Activated CD4-positive, alpha-beta T cell treated with anti-CD3 and anti-CD28 coated beads for 48 hours (primary cell): ENCODE measurements at regions not wholly inside any gene's neighbourhood (a gene's known extent, or its start where the extent isn't known, plus 50 kb on each side); places are given as distances from the start of the nearest gene placed in this dataset.

Source experiments
- DNase-seq: peaks from one replicate; pipeline ENCODE4 v3.0.0-alpha.2; 2020

DNA sequence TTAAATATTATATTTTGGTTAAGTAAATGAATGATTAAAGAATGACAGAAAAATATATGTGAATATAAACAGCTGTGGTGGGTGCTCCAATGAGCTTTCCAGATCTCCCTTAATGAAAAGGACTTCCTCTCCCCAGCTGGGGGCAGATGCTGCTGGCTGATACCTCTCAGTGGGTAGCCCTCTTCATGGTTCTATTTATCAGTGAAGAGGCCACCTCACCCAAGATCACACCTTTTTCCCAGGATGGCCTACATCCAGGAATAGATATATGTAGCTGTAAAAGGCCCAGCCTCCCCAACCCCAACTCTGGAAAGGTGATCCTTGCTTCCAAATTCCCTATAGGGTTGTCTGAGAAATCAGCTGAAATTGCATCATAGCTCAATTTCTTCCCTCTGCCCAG lies 135.2 kb upstream of the ACVR2A start:
- DNase-seq = no peak

DNA sequence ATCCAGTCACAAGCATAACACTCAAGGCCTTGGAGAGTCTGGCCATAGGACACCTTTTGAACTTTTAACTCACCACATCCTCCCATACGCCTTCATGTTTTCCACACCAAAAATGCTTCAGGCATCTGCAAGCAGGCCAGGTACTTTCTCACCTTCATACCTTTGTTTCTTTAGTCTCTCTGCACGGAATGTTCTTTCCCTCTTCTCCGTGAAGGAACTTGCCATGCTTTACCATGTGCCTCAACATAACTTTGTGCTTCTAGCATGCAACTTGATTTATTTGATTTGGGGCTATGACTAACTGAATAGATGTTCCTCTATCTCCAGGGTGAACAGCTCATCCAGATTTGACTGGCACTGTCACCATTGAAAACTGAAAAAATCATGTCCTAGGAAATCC lies 141.7 kb upstream of the ACVR2A start:
- DNase-seq = no peak

DNA sequence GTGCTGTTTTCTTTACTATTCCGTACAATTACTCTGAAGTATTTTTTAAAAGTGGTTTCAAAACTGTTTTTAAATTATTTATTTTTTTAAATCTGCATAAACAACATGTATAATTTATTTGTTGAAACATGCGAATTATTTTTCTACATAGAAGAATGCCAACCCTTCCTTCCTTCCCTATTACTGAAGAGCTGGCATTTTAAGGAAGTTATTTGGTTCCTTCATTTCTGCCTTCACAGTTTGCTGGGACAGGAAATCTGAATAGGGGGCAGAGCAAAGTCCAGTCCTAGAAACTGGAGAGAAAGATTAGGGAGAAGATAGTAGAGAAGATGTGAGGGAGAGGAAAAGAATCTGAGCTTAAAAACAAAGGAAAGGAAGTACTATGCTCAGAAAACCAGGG lies 146.7 kb upstream of the ACVR2A start:
- DNase-seq = no peak

DNA sequence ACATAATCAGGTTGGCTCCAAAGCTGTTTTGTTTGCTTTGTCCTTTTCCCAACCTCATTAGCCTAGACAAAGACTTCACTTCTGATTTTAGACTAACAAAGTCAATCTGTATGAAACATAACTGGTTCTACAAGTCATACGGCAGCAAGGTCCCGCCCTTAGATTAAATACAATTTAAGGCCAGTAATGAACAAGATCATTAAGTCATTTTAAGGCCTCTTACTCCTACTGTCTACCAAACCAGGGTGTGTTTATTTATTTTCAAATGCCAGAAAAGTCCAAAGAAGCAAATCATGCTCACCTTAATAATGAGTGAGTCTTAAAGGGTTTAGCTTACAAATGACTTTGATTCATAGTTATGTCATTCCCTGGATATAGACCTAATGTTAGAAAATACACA lies 148.4 kb upstream of the ACVR2A start:
- DNase-seq = no peak

DNA sequence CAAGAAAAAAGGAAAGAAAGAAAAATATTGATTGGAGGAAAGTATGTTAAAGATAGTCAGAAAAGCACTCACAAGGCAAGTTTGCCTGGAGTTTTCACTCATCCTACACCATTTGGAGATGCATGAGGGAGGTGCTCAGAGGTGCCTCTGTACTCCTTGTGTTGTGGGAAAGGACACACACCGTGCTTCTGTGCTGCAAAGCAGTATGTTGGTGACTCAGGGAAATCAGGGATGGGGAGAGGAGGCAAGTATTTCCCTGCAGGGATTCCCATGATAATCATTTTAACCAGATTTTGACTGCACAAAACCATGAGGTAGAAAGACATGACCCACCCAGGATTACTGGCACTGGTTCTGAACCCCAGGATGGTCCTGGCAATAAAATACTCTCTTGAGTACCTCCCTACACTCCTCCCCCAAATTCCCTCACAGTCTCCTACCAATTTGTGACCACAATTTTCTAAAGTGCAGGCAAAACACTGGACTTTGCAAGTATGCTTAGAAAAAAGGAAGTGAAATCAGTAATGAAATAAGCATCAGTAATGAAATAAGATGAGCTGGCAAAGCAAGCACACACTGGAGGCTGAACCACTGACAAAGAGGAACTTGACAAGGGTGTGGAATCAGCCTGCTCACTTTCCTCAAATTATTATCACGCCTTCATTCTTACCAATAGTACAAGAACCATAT lies 155.5 kb upstream of the ACVR2A start:
- no peak for DNase-seq

DNA sequence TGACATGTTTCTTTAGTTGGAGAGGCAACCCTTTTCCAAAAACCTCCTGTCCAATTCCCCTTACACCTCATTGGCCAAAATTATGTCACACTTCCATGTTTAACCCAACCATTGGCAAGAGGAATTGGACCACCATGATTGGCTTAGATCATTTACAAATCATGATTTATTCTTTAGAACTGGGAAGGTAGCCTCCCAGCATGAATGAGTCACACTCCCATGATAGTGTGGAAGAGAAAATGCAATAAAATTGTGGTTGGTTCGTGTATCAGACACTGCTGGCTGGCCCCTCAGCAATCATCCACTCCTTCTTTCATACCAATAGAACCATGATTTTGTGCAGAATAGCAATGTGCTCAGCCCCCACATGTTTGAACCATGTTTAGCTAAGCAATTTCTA lies 156.6 kb upstream of the ACVR2A start:
- no peak for DNase-seq

DNA sequence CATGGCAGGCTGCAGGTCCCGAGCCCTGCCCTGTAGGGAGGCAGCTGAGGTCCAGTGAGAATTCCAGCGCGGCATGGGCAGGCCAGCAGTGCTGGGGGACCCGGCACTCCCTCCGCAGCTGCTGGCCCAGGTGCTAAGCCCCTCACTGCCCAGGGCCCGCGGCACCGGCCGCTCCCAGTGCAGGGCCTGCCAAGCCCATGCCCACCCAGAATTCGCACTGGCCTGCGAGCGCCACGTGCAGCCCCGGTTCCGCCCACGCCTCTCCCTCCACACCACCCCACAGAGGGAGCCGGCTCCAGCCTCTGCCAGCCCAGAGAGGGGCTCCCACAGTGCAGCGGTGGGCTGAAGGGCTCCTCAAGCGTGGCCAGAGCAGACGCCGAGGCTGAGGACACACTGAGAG lies 158.5 kb upstream of the ACVR2A start:
- DNase-seq = no peak

DNA sequence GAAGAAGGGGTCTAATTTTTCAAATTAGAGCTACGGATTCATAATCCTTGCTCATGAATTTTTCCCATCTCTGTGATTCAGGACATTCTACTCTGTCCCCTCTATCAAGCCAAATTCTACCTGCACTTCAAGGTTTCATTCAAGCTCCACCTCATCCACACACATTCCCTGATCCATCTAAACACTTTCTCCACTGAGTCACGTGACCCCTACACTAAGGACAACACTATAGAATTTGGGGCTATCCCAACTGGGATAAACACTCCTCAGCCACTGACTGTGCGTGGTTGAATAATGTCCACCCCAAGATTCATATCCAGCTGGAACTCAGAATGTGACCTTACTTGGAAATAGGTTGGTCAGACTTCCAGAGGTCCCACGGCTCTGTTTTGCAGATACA lies 159.9 kb upstream of the ACVR2A start:
- DNase-seq = no peak

DNA sequence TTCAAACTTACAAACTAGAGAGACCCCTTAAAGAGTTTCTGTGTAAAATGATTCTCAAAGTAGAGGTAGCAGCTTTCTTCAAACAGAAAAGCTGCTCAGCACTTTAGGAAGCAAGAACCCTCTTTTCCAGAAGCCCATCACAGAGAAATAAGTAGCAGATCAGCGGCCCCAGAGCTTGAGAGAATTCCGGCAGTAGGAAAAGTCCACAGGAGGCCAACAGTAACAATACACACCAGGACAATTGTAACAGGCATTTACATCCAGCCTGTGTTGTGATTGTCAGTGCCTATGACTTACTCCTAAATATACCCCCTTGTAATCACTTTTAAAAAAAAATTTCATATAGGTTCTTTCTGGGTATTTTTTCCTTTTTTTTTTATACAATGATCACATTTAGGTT lies 161.4 kb upstream of the ACVR2A start:
- DNase-seq = no peak

DNA sequence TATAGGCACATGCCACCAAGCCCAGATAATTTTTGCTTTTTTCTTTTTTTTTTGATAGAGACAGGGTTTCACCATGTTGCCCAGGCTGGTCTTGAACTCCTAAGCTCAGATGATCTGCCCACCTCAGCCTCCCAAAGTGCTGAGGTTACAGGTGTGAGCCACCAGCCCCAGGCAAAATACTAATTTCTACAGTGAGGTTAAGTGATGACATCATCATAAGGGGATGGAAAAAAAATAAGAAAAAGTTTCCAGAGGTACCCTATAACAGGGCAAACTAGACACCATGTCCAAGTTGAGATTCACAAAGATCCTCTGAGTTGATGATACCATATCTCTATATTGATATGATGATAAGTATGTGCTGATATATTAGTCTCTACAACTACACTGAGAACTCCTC lies 163.7 kb upstream of the ACVR2A start:
- DNase-seq = no peak

DNA sequence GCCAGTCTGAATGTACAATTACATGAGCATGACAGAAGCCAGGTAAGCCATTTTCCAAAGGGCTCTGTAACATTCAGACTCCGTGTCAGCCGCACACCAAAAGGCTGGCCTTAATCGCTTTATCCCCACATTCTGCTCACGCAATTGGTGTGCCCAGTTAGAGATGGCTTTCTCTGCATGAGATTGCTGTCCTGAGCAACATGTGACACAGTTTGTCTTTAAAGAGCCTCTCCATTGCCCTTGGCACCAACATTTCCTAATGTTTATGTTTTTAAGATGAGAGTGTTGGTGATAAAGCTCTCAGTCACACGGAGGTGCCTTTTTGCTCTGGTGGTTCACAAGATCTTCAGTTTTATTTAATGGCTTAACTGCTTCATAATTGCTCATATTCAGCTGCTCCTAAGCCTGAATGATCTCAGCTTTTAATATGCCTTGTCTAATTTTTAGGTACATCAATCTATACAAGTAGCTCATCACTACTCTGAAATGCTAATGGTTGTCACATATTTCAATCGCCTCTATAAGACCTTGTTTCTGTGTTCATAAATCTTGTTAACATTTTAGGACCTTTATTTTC lies 164.8 kb upstream of the ACVR2A start:
- no peak for DNase-seq

DNA sequence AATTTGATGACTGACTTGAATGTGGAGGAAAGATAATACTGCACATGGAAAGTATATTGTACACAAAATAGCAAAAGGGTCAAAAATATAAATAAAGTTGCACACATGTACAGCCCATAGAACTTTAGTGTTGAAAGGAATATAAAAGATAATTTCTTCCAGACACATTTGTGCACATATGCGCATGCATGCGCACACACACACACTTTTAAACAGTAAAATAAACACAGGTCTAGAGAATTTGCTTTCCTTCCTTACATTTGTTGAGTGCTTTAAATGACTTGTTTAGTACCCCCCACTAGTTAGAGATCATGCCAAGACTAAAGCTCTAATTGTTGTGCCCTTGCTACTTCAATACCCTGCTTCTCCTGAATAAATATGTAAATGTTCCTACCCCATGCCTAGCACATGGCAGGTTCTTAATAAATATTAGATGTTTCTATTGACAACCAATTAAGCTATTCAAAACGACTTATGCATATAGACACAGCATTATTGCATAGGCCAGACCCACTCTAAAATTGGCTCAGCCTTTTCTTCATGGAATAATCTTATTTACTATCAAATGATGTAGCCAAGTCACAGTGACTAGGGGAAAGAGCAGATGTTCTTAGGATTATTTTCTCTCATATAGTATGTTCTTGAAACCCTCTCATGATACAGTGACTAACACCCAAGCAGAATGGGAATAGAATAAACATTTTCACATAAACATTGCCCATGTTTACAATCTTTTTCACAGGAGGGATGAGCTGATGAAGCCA lies 165.5 kb upstream of the ACVR2A start:
- no peak for DNase-seq

DNA sequence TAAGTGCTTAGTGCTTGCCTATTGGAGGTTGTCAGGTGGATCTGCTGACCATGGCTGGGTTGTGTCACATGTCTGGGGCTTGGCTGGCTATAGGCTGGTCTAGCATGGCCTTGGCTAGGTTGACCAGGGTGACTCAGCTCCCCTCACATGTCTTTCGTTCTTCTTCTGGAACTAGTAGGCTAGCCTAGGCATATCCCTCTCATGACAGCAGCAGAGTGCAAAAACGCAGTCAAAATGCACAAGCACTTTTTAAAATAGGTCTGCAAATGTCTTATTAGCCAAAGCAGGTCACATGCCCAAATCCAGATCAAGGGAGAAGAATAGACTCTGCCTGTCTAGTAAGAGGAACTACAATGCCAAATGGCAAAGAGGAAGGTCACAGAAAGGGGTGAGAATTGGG lies 179.7 kb upstream of the ACVR2A start:
- no peak for DNase-seq

DNA sequence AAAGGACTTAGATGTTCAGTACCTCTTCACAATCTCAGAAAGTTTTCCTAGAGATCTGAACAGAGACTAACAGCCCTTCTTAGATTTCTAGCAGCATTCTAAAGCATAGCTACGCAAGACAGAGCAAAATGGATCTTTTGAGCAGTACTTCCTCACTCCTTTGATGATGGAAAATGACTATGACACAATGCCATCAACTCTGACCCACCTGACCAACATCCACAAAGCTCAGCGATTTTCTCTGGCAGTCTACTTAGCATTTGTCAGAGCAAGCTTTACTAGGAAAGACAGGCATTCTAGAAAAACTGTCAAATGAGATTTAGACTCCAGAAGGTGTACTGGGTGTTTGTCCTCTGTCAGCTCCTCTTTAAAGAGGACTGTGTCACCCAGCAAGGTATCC lies 180.9 kb upstream of the ACVR2A start:
- DNase-seq = no peak

DNA sequence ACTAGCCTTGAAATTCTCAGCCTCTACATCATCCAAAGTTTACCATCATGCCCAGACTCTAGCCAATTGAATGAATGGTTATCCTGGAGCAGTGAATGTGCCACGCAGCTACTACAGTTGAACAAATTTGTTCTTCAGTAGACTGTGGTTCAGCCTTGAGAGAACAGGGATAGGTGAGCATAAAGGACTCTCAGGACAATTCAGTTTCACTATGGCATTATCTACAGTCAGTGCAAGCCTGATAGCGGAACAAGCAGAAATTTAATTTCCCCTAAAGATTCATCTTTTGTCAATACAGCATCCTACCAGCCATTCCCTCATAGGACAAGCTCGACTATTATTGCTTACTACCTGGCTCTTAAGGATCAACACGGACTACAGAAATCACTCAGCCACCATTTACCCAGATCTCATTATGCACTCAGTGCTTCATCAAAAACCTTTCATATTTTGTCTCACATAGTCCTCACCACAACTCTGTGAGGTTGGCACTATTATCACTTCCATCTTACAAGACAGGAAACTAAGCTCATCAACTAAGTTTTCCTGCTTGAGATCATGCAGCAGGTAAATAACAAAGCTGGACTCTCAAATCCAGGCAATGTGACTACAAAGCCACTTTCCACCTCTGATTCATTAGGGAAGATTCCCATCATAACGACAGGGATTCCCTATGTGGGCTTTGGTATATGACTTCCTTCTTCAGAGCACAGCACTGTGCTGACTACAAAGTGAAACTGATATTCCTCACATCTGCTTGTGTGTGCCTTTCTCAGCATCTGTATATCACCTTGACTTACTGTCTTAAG lies 181.5 kb upstream of the ACVR2A start:
- no peak for DNase-seq

DNA sequence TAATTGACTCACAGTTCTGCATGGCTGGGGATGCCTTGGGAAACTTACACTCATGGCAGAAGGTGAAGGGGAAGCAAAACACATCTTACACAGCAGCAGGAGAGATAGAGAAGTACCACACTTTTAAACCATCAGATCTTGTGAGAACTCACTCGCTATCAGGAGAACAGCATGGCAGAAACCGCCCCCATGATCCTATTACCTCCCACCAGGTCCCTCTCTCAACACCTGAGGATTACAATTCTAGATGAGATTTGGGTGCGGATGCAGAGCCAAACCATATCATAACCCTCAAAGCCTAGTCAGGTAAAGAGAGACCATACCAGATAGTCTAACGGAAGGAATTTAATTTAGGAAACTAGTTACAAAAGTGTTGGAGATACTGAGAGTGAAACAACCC lies 182.6 kb upstream of the ACVR2A start:
- DNase-seq = no peak

DNA sequence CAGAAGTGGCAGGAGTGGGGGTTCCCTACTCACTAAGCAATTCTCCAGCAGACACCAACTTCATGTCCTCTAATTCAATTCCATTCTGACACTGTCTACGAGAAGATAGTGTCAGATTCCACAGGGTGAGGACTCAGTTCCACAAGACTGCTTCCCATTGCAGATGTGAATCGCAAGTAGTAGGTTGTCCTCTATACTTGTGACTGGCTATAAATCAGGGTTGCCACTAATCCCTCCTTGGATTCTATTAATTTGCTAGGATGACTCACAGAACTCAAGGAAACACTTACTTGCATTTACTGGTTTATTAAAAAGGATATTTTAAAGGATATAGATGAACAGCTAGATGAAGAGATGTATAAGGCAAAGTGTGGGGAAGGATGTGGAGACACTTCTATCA lies 184.1 kb upstream of the ACVR2A start:
- no peak for DNase-seq

DNA sequence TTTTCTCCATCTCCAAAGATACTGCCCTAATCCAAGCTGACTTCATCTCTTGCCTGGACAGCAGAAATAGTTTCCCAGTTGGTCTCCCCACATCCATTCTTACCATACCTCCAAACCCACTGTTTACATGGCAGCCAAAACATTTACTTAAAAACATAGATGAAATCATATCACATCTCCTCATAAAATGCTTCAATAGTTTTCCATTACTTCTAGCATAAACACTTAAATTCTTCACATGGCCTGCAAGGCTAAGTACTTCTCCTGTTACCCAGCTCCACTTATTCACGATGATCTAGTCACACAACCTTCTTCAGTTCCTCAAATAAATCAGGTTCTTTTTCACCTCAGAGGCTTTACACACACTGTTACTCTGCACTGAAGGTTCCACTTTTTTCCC lies 185.8 kb upstream of the ACVR2A start:
- DNase-seq = no peak

DNA sequence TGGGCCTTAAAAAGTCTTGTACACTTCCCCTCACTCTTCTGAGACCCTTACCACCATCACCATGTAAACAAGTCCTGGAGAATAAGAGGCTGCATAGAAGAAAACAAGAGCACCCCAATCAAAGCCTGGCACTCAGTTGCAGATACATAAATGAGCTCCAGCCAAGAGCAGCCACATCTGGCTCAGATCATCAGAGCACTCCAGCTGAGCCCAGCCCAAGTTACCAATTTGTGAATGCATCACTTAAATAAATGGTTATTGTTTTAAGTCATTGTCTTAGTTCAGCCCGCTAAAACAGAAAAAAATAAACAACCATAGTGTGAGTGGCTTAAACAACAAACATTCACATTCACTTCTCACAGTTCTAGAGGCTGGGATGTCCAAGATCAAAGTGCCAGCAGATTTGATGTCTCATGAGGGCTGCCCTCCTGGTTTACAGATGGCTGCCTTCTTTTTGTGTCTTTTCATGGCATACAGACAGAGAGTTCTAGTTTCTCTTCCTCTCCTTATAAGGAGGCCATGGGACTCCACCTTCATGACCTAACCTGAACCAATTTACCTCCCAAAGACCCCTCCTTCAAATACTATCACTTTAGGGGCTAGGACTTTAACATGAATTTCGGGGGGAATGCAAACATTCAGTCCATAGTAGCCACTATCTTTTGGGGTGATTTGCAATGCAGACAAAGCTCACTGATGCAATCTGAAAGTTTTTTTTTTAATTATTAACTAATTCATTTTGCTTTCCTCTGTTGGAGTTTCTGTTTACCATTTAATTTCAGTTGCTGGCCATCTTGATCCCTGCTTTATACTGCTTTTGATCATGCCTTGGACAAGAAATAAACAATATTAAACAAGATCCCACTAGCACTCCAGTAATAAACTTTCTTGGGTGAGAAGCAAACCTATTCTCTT lies 187.5 kb upstream of the ACVR2A start:
- no peak for DNase-seq

DNA sequence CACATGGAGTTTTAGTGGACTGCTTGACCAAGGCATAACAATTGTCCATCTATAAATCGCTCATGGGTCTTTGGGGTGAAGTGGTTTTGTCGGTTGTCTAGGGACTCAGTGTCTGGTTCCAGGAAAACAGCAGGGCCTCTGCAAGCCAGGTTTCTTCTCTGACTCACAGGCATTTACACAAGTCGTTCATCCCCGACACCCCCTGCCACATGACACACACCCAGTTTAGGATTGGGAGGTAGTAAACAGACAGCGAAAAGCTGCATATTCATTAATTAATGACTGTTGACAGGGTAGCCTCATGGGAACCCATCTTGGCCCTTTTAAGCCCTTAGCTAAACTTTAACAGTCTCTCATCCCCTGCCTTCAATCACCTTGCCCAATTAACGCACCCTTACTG lies 194.8 kb upstream of the ACVR2A start:
- no peak for DNase-seq

DNA sequence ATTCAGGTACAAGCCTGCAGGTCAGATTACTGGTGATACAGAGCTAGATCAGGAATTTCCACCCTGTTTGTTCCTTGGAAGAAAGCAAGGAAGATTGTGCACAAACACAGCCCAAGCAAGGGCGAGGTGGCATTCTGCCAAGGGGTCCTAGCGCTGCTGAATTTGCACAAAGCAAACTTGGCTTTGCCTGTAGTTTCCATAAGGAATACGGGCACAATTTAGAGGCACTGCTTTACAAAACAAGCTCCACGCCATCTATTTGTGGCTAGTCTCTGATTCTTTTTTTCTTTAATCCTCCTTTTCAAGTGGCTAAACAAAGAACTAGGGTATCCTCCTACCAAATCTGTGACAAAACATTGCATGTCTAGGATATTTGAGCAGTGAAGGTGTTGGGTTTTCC lies 195.5 kb upstream of the ACVR2A start:
- no peak for DNase-seq

DNA sequence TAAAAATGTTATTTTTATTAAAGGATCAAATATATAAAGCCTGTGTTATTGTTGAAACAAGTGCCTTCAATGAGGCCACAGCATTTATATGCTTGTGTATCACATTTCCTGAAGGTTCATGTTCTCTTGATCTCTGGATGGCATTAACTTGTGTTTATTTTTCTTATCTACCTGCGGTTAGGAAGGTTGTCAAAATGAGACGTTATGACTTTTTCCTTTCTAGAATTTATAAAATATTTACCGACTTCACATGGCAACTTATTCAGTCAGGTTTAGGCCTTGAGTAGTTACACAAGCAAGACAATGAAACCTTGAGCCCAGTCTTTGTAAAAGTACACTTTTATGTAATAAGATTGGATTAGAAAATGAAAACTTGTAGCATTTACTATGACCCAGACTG lies 196.4 kb upstream of the ACVR2A start:
- DNase-seq = no peak

DNA sequence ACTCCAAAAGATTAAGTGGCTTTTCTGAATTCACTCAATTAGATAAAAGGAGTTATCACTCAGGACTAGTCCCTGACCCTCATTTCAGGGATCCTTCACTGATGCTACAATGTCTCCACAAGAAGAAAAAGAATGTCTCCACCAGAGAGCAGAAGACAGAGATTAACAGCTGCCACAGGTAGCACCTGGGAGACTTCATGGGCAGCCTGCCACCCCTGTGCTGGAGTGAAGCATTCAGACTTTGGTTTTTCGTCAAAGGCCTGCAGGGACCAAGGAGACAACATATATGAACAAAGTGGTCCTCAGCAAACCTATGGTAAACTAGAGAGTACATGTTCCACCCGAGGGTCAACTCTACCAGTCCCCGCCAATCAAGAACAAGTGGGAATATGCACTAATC lies 197.0 kb upstream of the ACVR2A start:
- DNase-seq = no peak
